MM.1S (cell line): ENCODE measurements at regions not wholly inside any gene's neighbourhood (a gene's known extent, or its start where the extent isn't known, plus 50 kb on each side); places are given as distances from the start of the nearest gene placed in this dataset.

Experiments
- DNase-seq: peaks from one replicate; pipeline ENCODE4 v3.0.0-alpha.2; 2015
- H2AFZ ChIP-seq: fragments of 300-600 bp; sonication (generic); 2 replicates; pipeline ENCODE4 v1.6.0; 2016; ENCODE audit warnings: antibody characterized with exemption, low read length
- H3F3A ChIP-seq: fragments of 300-600 bp; sonication (generic); 2 replicates; pipeline ENCODE4 v1.6.1; 2016; ENCODE audit warnings: mild to moderate bottlenecking, antibody characterized with exemption, low read length, moderate library complexity, mixed read lengths; ENCODE audit not compliant: insufficient read depth
- H3K27ac ChIP-seq: fragments of 300-600 bp; sonication (generic); 2 replicates; pipeline ENCODE4 v1.5.1; 2016; ENCODE audit warnings: mild to moderate bottlenecking, low read length
- H3K27me3 ChIP-seq: fragments of 300-600 bp; sonication (generic); replicated peaks from 2 replicates; pipeline ENCODE4 v1.6.0; 2016; ENCODE audit warnings: low read length; ENCODE audit not compliant: insufficient read depth
- H3K36me3 ChIP-seq: fragments of 300-600 bp; sonication (generic); replicated peaks from 2 replicates; pipeline ENCODE4 v1.6.1; 2016; ENCODE audit warnings: mild to moderate bottlenecking, low read length, mixed read lengths; ENCODE audit not compliant: insufficient read depth
- H3K4me1 ChIP-seq: fragments of 300-600 bp; sonication (generic); 2 replicates; pipeline ENCODE4 v1.6.1; 2016; ENCODE audit warnings: low read length, mixed read lengths
- H3K4me2 ChIP-seq: fragments of 300-600 bp; sonication (generic); 2 replicates; pipeline ENCODE4 v1.6.0; 2016; ENCODE audit warnings: low read depth, low read length
- H3K4me3 ChIP-seq: fragments of 300-600 bp; sonication (generic); 2 replicates; pipeline ENCODE4 v1.5.1; 2016; ENCODE audit warnings: low read length, mixed read lengths
- H3K79me2 ChIP-seq: fragments of 300-600 bp; sonication (generic); 2 replicates; pipeline ENCODE4 v1.6.1; 2016; ENCODE audit warnings: mixed run types, low read length, mixed read lengths
- H3K9ac ChIP-seq: fragments of 300-600 bp; sonication (generic); 2 replicates; pipeline ENCODE4 v1.6.1; 2016; ENCODE audit warnings: low read length, mixed read lengths
- H3K9me2 ChIP-seq: fragments of 300-600 bp; sonication (generic); replicated peaks from 2 replicates; pipeline ENCODE4 v1.6.1; 2016; ENCODE audit warnings: mild to moderate bottlenecking, low read length, mixed read lengths; ENCODE audit not compliant: insufficient read depth
- H3K9me3 ChIP-seq: fragments of 300-600 bp; sonication (generic); replicated peaks from 2 replicates; pipeline ENCODE4 v1.6.1; 2016; ENCODE audit warnings: mild to moderate bottlenecking, low read length, mixed read lengths; ENCODE audit not compliant: insufficient read depth
- H4K20me1 ChIP-seq: fragments of 300-600 bp; sonication (generic); 2 replicates; pipeline ENCODE4 v1.6.1; 2016; ENCODE audit warnings: mild to moderate bottlenecking, low read length, moderate library complexity, mixed read lengths; ENCODE audit not compliant: insufficient read depth
- CTCF ChIP-seq: fragments of 300-600 bp; sonication (generic); IDR thresholded peaks from 2 replicates; pipeline ENCODE4 v1.5.1; 2016; ENCODE audit warnings: antibody characterized with exemption, low read length, mixed read lengths
- EZH2 ChIP-seq: fragments of 300-600 bp; sonication (generic); optimal IDR thresholded peaks from 2 replicates; pipeline ENCODE3; 2017; ENCODE audit warnings: low read depth, mild to moderate bottlenecking, antibody characterized with exemption, low read length, mixed read lengths
- EZH2phosphoT487 ChIP-seq: fragments of 300-600 bp; sonication (generic); IDR thresholded peaks from 2 replicates; pipeline ENCODE4 v1.6.1; 2018; ENCODE audit warnings: antibody characterized with exemption, low read length

DNA sequence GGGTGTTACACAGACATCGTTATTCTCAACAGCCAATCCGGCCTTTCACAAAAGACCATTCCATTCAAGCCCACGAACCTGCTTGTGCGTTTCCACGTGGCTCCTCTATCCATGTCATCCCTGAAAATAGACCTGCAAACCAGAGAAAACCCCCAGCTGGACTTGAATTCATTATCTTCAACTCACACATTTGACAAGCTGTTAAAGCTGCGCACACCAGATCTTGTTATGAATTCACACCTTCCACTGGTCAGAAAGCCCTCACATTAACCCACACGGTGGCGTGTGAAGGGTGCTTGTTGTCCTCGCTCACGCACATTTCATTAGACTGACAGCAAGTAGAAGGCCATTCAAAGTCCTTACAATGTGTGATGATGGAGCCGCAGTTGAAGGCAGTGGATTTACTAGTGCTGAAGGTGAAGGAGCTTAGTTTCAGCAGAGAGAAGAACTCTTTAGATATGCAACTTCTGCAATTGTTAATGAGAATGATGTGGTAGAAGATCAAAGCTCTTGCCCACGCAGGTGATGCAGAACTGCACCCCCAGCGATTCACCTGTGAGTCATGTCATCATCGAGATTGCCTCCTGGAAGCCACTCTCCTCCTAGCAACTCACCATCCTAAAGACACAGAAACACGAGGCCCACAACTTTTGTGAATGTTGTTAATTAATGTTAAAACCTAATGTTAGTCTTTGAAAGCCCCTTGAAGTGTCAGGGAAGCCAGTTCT, 224.8 kb upstream of the SOX11 start:
- DNase-seq = no peak
- no peak overlapping the region for H3K9ac ChIP-seq
- H2AFZ ChIP-seq = no peak overlapping the region
- H3K4me3 ChIP-seq = no peak overlapping the region
- H4K20me1 ChIP-seq = no peaks in the 10 kb centered on the region
- TF ChIP-seq EZH2phosphoT487 = no peak
- TF ChIP-seq EZH2 = no peak
- no peak for TF ChIP-seq CTCF
- H3K36me3 ChIP-seq = no peaks in the 10 kb centered on the region
- no peaks in the 10 kb centered on the region for H3K79me2 ChIP-seq
- H3K27me3 ChIP-seq = no peaks in the 10 kb centered on the region
- no peaks in the 10 kb centered on the region for H3K4me1 ChIP-seq
- H3K9me2 ChIP-seq = no peaks in the 10 kb centered on the region
- no peaks in the 10 kb centered on the region for H3F3A ChIP-seq
- no peak overlapping the region for H3K4me2 ChIP-seq
- no peak overlapping the region for H3K27ac ChIP-seq
- H3K9me3 ChIP-seq = no peaks in the 10 kb centered on the region

- H3K27ac ChIP-seq = no peak overlapping the region
- no peaks in the 10 kb centered on the region for H3K4me1 ChIP-seq
- H4K20me1 ChIP-seq = no peaks in the 10 kb centered on the region
- no peak overlapping the region for H3K9ac ChIP-seq
- no peaks in the 10 kb centered on the region for H3F3A ChIP-seq
- no peaks in the 10 kb centered on the region for H3K9me2 ChIP-seq
- no peaks in the 10 kb centered on the region for H3K36me3 ChIP-seq
- H2AFZ ChIP-seq = no peak overlapping the region
- no peaks in the 10 kb centered on the region for H3K9me3 ChIP-seq
- TF ChIP-seq CTCF (no peak), EZH2phosphoT487 (no peak), EZH2 (no peak)
- H3K79me2 ChIP-seq = no peaks in the 10 kb centered on the region
- no peak overlapping the region for H3K4me3 ChIP-seq
- no peaks in the 10 kb centered on the region for H3K27me3 ChIP-seq
- DNase-seq = no peak
- H3K4me2 ChIP-seq = no peak overlapping the region
These were observed 219.5 kb upstream of the SOX11 start for GRCh38 chr2:5472673-5473072.

GRCh38 chr2:5473635-5474034, 218.5 kb upstream of the SOX11 start:
- H3F3A ChIP-seq = no peaks in the 10 kb centered on the region
- no peaks in the 10 kb centered on the region for H3K9me3 ChIP-seq
- no peaks in the 10 kb centered on the region for H3K36me3 ChIP-seq
- no peak for TF ChIP-seq CTCF
- TF ChIP-seq EZH2 = no peak
- TF ChIP-seq EZH2phosphoT487 = no peak
- no peaks in the 10 kb centered on the region for H3K4me1 ChIP-seq
- no peaks in the 10 kb centered on the region for H3K27me3 ChIP-seq
- no peak overlapping the region for H3K27ac ChIP-seq
- no peaks in the 10 kb centered on the region for H3K9me2 ChIP-seq
- no peak overlapping the region for H3K4me3 ChIP-seq
- H4K20me1 ChIP-seq = no peaks in the 10 kb centered on the region
- no peak overlapping the region for H2AFZ ChIP-seq
- H3K79me2 ChIP-seq = no peaks in the 10 kb centered on the region
- no peak for DNase-seq
- H3K4me2 ChIP-seq = no peak overlapping the region
- no peak overlapping the region for H3K9ac ChIP-seq
